Lower lobe of right lung (tissue), 2 donors: ENCODE measurements at regions not wholly inside any gene's neighbourhood (a gene's known extent, or its start where the extent isn't known, plus 50 kb on each side); places are given as distances from the start of the nearest gene placed in this dataset.
"Not testable (repeated sequence)": the region's sequence is repeated elsewhere in the genome, so short reads cannot be mapped to it uniquely, and the experiment has no call there.

Source experiments
- ATAC-seq, 2 donors: fragments of 200-7000 bp; cut with Tn5 transposase; one replicate each; pipeline ENCODE4 v1.9.1; 2020 to 2022; ENCODE audit warnings: mild to moderate bottlenecking in 2 of 2, moderate library complexity in 2 of 2
- DNase-seq: peaks from one replicate; pipeline ENCODE4 v3.0.0-alpha.2; 2020
- H3K27ac ChIP-seq: fragments of 200-600 bp; one replicate; pipeline ENCODE4 v1.8.0; 2022
- H3K27me3 ChIP-seq: fragments of 200-600 bp; one replicate; pipeline ENCODE4 v1.8.0; 2022; ENCODE audit warnings: low read depth
- H3K36me3 ChIP-seq: fragments of 200-600 bp; one replicate; pipeline ENCODE4 v1.8.0; 2022; ENCODE audit warnings: mild to moderate bottlenecking
- H3K4me1 ChIP-seq: fragments of 200-600 bp; one replicate; pipeline ENCODE4 v1.8.0; 2022
- H3K4me3 ChIP-seq: fragments of 200-600 bp; one replicate; pipeline ENCODE4 v1.8.0; 2022; ENCODE audit warnings: mild to moderate bottlenecking
- H3K9me3 ChIP-seq: fragments of 200-600 bp; one replicate; pipeline ENCODE4 v1.8.0; 2022
- intact Hi-C: fragments of 100-400 bp; cut with DNase I; formaldehyde crosslinking; loops from one replicate; pipeline ENCODE4 v1.11.0; 2022
- TF ChIP-seq, protein P1 (sequence below): fragments of 200-600 bp; IDR thresholded peaks from one replicate; pipeline ENCODE4 v1.8.0; 2022; ENCODE audit warnings: antibody characterized with exemption, mild to moderate bottlenecking
- donor health status: DM: no; HTN: yes; CAD: no; lungs with severe emphysema.

DNA sequence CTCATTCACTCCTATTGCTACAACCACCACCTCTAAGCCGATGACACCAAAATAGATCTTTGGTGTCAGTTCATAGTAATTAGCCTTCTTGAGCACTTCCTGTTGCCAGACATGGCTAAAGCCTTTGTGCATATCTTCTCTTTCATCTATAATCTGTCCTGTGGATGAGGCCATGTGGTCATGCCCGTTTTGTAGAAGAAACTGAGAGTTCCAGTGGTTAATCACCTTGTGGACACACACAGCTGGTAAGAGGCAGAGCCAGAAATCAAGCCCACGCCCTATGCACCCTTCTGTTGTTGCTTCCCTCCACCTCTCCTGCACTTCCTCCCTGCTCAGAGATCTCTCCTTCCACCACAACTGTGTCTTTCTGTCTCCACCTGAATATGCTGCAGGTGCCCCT, 285.1 kb upstream of the PFKP start:
- DNase-seq (no peak), ATAC-seq (no peak)
- H3K27ac ChIP-seq, result no peak overlapping the region
- H3K4me3 ChIP-seq, result no peak overlapping the region
- intact Hi-C loops, result no loop called here
- no peaks in the 10 kb centered on the region for H3K4me1 ChIP-seq
- no peaks in the 10 kb centered on the region for H3K36me3 ChIP-seq
- no peaks in the 10 kb centered on the region for H3K9me3 ChIP-seq
- TF ChIP-seq, protein P1, sequence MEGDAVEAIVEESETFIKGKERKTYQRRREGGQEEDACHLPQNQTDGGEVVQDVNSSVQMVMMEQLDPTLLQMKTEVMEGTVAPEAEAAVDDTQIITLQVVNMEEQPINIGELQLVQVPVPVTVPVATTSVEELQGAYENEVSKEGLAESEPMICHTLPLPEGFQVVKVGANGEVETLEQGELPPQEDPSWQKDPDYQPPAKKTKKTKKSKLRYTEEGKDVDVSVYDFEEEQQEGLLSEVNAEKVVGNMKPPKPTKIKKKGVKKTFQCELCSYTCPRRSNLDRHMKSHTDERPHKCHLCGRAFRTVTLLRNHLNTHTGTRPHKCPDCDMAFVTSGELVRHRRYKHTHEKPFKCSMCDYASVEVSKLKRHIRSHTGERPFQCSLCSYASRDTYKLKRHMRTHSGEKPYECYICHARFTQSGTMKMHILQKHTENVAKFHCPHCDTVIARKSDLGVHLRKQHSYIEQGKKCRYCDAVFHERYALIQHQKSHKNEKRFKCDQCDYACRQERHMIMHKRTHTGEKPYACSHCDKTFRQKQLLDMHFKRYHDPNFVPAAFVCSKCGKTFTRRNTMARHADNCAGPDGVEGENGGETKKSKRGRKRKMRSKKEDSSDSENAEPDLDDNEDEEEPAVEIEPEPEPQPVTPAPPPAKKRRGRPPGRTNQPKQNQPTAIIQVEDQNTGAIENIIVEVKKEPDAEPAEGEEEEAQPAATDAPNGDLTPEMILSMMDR, result no peak
- no peaks in the 10 kb centered on the region for H3K27me3 ChIP-seq

DNA sequence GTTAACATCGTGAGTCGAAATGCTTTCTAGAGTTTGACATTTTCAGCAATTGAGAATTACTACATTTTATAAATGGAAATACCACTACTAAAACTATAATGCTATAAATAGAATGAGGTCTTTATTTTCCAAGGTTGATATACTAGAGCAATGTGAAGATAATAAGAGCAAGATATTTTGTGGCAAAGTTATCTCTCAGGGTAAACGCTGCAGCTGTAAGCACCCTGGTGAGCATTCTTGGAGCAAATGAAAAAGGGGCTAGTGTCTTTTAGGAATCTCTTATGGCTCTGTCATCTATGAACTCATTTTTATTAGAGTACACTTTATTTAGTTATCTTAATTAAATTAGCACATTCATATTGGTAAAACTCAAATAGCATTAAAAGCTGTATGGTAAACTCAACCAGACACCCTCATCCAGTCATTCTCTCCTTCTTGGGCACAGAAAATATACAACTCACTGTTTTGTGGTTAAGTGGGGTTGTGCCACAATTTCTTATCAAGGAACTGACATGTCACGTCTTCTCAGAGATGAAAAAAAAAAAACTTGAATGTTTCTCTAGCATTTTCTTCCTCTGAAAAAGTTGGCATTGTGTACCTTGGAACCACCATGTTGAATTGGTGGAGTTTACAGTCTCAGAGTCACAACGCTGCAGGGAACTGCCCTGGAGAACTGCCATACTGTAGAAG, 289.5 kb upstream of the PFKP start:
- intact Hi-C loops, result no loop called here
- H3K4me1 ChIP-seq, result no peaks in the 10 kb centered on the region
- no peaks in the 10 kb centered on the region for H3K36me3 ChIP-seq
- no peaks in the 10 kb centered on the region for H3K27me3 ChIP-seq
- no peak overlapping the region for H3K4me3 ChIP-seq
- DNase-seq (no peak), ATAC-seq (no peak)
- no peaks in the 10 kb centered on the region for H3K9me3 ChIP-seq
- TF ChIP-seq, protein P1, result no peak
- no peak overlapping the region for H3K27ac ChIP-seq

DNA sequence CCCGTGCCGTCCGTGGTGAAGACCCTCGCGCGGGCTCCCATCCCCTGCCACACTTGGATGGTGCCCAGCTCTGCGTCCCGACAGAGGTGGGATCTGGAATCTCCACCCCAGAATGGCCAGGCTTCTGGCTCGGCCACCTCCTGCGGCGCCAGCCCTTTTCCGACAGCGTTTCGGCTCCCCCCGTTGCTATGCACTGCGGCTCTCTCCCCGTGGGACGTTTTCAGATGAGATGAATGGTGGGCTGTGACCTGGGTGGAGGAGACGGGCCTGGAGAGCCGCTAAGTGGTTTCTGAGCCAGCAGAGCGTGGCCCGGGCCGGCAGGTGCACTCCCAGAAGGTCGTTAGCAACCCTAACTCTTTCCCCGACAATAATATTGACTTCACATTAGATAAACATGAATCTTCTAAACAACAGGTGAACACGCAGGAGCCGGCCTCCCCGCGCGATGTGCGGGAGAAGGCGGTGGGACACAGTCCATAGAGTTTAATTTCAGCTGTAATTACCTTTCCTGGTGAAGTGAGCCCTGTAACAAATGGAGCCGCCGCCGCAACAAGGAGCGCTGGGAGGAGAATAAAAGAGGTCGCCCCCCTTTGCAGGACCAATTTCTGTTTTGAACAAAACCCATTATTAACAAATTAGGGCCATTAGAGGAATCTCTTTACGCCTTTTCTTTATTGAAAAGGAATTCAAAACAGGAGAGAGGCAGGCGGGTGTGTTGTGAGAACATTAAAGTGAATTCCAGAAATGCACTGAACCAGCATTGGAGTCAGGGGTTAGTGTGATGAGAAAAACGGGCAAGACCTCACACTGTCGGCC, 294.3 kb upstream of the PFKP start:
- Histone ChIP-seq H3K27ac (no peak overlapping the region), H3K27me3 (no peaks in the 10 kb centered on the region), H3K4me1 (no peaks in the 10 kb centered on the region), H3K4me3 (no peak overlapping the region), H3K9me3 (no peaks in the 10 kb centered on the region), H3K36me3 (no peaks in the 10 kb centered on the region)
- no peak for ATAC-seq
- DNase-seq, result no peak
- TF ChIP-seq, protein P1, result no peak
- intact Hi-C loops, result no loop called here

DNA sequence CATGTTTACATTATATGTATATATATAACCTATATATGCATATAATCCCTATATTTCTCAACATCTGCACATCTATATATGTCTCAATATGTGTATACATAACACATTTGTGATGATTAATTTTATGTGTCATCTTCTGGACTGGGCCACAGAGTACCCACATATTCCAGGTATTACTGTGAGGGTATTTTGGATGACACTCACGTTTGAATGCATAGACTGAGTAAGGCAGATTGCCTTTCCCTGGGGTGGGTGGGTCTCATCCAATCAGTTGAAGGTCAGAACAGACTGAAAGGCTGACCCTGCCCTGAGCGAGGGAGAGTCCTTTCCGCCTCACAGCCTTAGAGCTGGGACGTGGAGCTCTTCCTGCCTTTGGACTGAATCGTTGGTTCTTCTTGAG, 295.2 kb upstream of the PFKP start:
- no peaks in the 10 kb centered on the region for H3K9me3 ChIP-seq
- peaks cover 4% of the 10 kb centered on the region for H3K27me3 ChIP-seq
- no peaks in the 10 kb centered on the region for H3K4me1 ChIP-seq
- H3K27ac ChIP-seq, result no peak overlapping the region
- intact Hi-C loops, result no loop called here
- H3K36me3 ChIP-seq, result no peaks in the 10 kb centered on the region
- H3K4me3 ChIP-seq, result no peak overlapping the region
- ATAC-seq (no peak), DNase-seq (no peak)
- TF ChIP-seq, protein P1, result no peak

DNA sequence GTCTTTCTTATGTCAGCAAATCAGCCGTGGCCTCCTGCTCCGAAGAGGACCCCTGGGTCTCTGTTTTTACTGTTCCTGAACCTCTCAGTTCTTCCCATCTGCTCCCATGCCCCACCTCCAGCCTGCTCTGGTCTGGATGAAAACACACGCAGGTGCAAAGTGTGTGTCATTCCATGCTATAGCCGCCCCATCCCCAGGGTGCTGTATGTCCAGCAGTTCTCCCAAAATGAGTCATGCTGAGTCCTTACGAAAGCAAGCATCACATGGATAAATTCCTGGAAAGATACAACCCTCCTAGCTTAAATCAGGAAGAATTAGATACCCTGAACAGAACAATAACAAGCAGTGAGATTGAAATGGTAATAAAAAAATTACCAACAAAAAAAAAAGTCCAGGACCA, 300.1 kb upstream of the PFKP start:
- intact Hi-C loops, H3K4me1 ChIP-seq, H3K27me3 ChIP-seq, H3K9me3 ChIP-seq, H3K4me3 ChIP-seq, ATAC-seq, H3K27ac ChIP-seq, H3K36me3 ChIP-seq, DNase-seq: not testable (repeated sequence)

DNA sequence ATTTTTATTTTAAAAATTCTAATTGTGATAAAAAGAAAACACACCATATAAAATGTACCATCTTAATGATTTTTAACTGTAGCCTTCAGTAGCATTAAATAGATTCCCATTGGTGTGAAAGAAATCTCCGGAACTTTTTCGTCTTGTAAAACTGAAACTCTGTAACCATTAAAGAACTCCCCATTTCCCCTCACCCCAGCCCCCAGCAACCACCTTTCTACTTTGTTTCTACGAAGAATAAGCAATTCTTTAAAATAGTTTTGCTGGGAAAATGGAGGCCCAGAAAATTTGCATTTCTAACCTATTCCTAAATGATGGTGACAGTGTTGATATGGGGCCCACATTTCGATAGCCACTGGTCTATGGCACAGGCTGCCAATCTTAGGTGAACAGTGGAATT, 305.4 kb upstream of the PFKP start:
- DNase-seq, result no peak
- Histone ChIP-seq H3K4me3 (no peak overlapping the region), H3K27me3 (no peaks in the 10 kb centered on the region), H3K27ac (no peak overlapping the region), H3K36me3 (no peaks in the 10 kb centered on the region), H3K4me1 (no peaks in the 10 kb centered on the region), H3K9me3 (no peaks in the 10 kb centered on the region)
- no peak for ATAC-seq
- TF ChIP-seq, protein P1, result no peak
- intact Hi-C loops, result no loop called here
